PFSK-1 (cell line): ENCODE measurements at regions not wholly inside any gene's neighbourhood (a gene's known extent, or its start where the extent isn't known, plus 50 kb on each side); places are given as distances from the start of the nearest gene placed in this dataset.

ENCODE experiments used
- FOXP2 ChIP-seq: optimal IDR thresholded peaks from 2 replicates; pipeline ENCODE3; 2011; ENCODE audit warnings: borderline replicate concordance, control low read depth, inconsistent platforms; ENCODE audit not compliant: insufficient read depth; ENCODE audit errors: extremely low read length, extremely low read depth
- POLR2AphosphoS5 ChIP-seq: IDR thresholded peaks from 2 replicates; pipeline ENCODE4 v1.6.1; 2012; ENCODE audit warnings: low read depth, mild to moderate bottlenecking, control low read depth, low read length, moderate library complexity
- SIN3A ChIP-seq: IDR thresholded peaks from 2 replicates; pipeline ENCODE4 v1.6.1; 2012; ENCODE audit warnings: mild to moderate bottlenecking, low read length, moderate library complexity, borderline replicate concordance; ENCODE audit not compliant: insufficient read depth
- TAF1 ChIP-seq: IDR thresholded peaks from 2 replicates; pipeline ENCODE4 v1.6.1; 2012; ENCODE audit warnings: low read length, control low read depth, borderline replicate concordance; ENCODE audit not compliant: insufficient read depth
- TF ChIP-seq, protein P1 (sequence below), 2 experiments: IDR thresholded peaks; 2 replicates each; pipeline versions ENCODE4 v1.6.1 to v1.8.0; 2011 to 2012; ENCODE audit warnings: low read depth in 2 of 2, low read length in 2 of 2, control low read depth in 1 of 2, inconsistent platforms in 1 of 2, mild to moderate bottlenecking in 1 of 2, moderate library complexity in 1 of 2; ENCODE audit not compliant: insufficient read depth in 1 of 2

DNA sequence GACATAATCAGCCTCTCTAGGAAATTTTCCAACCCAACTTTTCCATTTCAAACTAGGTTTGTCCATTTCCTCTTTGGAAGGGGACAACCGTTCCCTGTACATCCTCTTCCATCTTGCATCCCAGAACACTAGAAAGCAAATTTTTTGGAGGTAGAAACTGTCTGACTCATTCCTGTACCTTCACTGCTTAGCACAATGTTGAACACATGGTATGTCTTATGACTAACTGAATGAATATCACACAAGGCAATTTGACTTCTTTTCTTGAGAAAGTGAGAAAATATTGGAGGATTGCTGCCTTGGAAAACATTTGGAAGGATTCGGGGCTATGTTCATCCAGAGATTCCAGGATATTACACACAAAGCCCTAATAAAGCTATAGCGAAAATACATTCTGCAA, 289.1 kb downstream of the FGFR2 start:
- TF ChIP-seq, protein P1, sequence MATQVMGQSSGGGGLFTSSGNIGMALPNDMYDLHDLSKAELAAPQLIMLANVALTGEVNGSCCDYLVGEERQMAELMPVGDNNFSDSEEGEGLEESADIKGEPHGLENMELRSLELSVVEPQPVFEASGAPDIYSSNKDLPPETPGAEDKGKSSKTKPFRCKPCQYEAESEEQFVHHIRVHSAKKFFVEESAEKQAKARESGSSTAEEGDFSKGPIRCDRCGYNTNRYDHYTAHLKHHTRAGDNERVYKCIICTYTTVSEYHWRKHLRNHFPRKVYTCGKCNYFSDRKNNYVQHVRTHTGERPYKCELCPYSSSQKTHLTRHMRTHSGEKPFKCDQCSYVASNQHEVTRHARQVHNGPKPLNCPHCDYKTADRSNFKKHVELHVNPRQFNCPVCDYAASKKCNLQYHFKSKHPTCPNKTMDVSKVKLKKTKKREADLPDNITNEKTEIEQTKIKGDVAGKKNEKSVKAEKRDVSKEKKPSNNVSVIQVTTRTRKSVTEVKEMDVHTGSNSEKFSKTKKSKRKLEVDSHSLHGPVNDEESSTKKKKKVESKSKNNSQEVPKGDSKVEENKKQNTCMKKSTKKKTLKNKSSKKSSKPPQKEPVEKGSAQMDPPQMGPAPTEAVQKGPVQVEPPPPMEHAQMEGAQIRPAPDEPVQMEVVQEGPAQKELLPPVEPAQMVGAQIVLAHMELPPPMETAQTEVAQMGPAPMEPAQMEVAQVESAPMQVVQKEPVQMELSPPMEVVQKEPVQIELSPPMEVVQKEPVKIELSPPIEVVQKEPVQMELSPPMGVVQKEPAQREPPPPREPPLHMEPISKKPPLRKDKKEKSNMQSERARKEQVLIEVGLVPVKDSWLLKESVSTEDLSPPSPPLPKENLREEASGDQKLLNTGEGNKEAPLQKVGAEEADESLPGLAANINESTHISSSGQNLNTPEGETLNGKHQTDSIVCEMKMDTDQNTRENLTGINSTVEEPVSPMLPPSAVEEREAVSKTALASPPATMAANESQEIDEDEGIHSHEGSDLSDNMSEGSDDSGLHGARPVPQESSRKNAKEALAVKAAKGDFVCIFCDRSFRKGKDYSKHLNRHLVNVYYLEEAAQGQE (IDR thresholded peaks at IDR 0.05; ENCODE audit: insufficient read depth in 1 of 2, low read depth in 2 of 2, low read length in 2 of 2): no peak
- TF ChIP-seq TAF1 (no peak), POLR2AphosphoS5 (no peak), SIN3A (no peak), FOXP2 (no peak)

DNA sequence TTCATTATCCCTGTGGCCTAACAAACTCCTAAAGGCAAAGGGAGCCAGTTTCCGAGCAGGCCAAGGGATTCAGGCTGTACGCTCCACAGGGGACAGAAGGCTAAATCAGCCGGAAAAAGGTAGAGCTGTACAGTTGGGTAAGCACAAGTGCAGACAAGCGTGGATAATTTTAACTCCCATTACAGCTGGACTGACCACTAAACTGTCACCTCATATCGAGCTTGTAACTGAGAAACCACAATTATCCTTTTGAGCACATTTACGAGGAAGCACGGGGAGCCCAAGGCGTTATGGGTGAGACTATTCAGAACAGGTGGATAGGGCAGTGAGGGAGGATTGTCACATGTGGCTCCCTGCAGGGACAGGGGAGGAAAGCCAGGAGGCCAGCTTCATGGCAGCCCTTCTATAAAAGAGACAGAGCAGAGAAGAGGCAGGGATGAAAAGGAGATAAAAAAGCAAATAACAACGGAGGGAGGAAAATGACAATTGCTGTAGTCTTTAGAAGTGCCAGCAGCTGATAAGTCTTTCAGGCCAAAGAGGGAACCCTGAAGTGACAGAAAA, 288.0 kb downstream of the FGFR2 start:
- TF ChIP-seq, protein P1 (IDR thresholded peaks at IDR 0.05; ENCODE audit: insufficient read depth in 1 of 2, low read depth in 2 of 2, low read length in 2 of 2): no peak
- TF ChIP-seq POLR2AphosphoS5 (no peak), SIN3A (no peak), FOXP2 (no peak), TAF1 (no peak)

DNA sequence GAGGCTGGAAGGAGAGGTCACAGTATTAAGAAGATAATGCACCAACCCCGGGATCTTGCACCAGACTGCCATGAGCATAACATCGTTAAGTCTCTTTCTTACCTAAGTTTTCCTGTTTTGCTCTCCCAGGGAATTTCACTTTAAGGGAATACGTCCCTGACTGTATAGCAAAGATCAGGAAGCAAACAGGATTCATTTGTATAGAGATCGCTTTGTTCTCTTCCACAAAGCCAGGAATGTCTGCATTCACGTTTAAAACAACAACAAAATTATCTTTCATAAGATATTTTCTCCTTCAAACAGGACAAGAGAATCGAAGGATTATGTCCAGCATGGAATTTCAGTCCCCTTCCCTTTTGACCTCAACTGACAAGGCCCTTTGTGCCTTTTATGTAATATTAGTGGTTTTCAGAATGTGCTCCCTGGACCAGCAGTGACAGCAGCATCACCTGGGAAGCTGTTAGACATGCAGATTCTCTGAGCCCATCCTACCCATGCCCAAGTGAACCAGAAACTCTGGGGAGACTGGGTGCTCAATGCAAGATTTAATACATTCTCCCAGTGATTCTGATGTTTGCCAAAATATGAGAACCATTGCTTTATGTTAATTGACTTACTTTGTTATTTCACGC, 286.3 kb downstream of the FGFR2 start:
- TF ChIP-seq SIN3A (no peak), POLR2AphosphoS5 (no peak), FOXP2 (no peak), TAF1 (no peak)

DNA sequence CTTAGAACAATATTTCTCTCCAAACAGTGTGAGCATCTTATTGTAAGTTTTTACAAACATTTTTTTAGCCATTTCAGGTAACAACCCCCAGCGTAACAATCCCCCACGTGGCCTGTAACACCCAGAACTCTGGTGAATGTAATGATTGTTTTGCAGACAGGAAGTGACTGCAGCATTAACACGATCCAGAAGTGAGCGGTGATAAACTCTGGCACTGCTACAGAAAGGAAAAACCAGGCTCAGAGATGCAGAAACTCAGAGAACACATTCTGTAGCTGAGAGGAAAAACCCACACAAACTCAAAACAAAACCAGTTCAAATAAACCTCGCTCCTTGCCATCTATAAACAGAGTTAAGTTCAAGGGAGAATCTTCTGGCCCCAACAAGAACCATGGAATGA, 285.7 kb downstream of the FGFR2 start:
- TF ChIP-seq SIN3A (no peak), FOXP2 (no peak), TAF1 (no peak), POLR2AphosphoS5 (no peak)
- TF ChIP-seq, protein P1 (IDR thresholded peaks at IDR 0.05; ENCODE audit: insufficient read depth in 1 of 2, low read depth in 2 of 2, low read length in 2 of 2): no peak

DNA sequence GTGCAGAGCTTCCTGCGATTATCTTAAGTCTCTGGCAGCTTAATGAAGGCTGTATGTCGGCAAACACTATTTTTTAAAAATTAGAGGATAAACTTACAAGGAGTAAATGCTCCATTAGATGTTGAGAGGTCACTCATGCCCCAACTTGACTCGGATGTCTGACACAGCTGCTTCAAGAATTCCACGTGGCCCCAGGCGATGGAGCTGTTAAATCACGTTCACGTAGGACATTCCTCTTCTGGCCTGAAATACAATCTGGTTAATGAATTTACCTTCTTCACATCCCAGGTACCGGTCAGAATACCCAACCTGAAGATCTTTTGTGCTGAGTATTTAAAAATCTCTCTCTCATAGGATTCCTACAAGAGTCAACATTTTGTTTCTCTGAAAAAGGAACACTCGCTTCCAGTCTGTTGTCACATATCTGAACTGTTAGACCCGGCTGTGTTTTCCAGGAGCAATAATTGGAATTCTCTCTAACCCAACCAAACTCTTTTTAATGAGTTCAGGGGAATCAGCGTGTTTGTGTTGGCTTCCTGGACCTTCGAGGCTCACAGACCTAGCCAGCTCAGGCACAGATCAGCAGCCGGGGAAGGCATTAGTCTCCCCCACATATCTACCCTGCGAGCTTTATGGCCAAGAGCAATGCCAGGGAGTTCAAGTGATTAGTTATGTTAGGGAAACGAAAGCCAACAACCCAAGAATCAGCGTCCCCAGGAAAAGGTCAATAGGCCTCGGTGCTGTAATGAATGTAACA, 284.9 kb downstream of the FGFR2 start:
- TF ChIP-seq TAF1 (no peak), POLR2AphosphoS5 (no peak), FOXP2 (no peak), SIN3A (no peak)
- TF ChIP-seq, protein P1 (IDR thresholded peaks at IDR 0.05; ENCODE audit: insufficient read depth in 1 of 2, low read depth in 2 of 2, low read length in 2 of 2): no peak
